Liver (tissue), 8 donors: ENCODE measurements at regions not wholly inside any gene's neighbourhood (a gene's known extent, or its start where the extent isn't known, plus 50 kb on each side); places are given as distances from the start of the nearest gene placed in this dataset.
"Not testable (repeated sequence)": the region's sequence is repeated elsewhere in the genome, so short reads cannot be mapped to it uniquely, and the experiment has no call there.

Source experiments
- DNase-seq: peaks from one replicate; pipeline ENCODE4 v3.0.0-alpha.2; 2017; ENCODE audit warnings: low spot score
- H3K27ac ChIP-seq, 2 donors: one replicate each; pipeline ENCODE4 v1.7.0; 2013; ENCODE audit warnings: inconsistent platforms in 2 of 2, low read length in 2 of 2, control low read depth in 1 of 2, low read depth in 1 of 2, mild to moderate bottlenecking in 1 of 2
- H3K27me3 ChIP-seq, 4 donors: one replicate each; pipeline versions ENCODE4 v1.6.1 to v1.7.0; 2013; ENCODE audit warnings: low read length in 3 of 4, inconsistent platforms in 1 of 4, mild to moderate bottlenecking in 1 of 4, moderate library complexity in 1 of 4; ENCODE audit not compliant: control insufficient read depth in 4 of 4, insufficient read depth in 4 of 4
- H3K36me3 ChIP-seq, 4 donors: one replicate each; pipeline versions ENCODE4 v1.6.1 to v1.7.0; 2013; ENCODE audit warnings: low read length in 3 of 4, mild to moderate bottlenecking in 3 of 4, low read depth in 1 of 4, moderate library complexity in 1 of 4; ENCODE audit not compliant: control insufficient read depth in 4 of 4, insufficient read depth in 3 of 4
- H3K4me1 ChIP-seq, 4 donors: one replicate each; pipeline versions ENCODE4 v1.6.1 to v1.7.0; 2013; ENCODE audit warnings: low read length in 3 of 4, mild to moderate bottlenecking in 3 of 4, moderate library complexity in 1 of 4; ENCODE audit not compliant: control insufficient read depth in 4 of 4, insufficient read depth in 4 of 4
- H3K4me3 ChIP-seq, 3 donors: one replicate each; pipeline versions ENCODE4 v1.6.1 to v1.7.0; 2013; ENCODE audit warnings: low read length in 3 of 3, control low read depth in 1 of 3, low read depth in 1 of 3, mild to moderate bottlenecking in 1 of 3
- H3K9ac ChIP-seq, 2 donors: one replicate each; pipeline ENCODE4 v1.7.0; 2013; ENCODE audit warnings: low read length in 2 of 2, mild to moderate bottlenecking in 2 of 2, moderate library complexity in 2 of 2, control low read depth in 1 of 2, low read depth in 1 of 2
- H3K9me3 ChIP-seq, 4 donors: one replicate each; pipeline versions ENCODE4 v1.6.1 to v1.7.0; 2013; ENCODE audit warnings: low read length in 3 of 4; ENCODE audit not compliant: control insufficient read depth in 4 of 4
- EGR1 ChIP-seq, 2 donors: IDR thresholded peaks; 2 replicates each; pipeline ENCODE4 v1.6.1; 2016 to 2018; ENCODE audit warnings: antibody characterized with exemption in 2 of 2, low read depth in 2 of 2
- FOXA1 ChIP-seq: IDR thresholded peaks from 2 replicates; pipeline ENCODE4 v1.6.1; 2016; ENCODE audit warnings: antibody characterized with exemption
- FOXA2 ChIP-seq: IDR thresholded peaks from 2 replicates; pipeline ENCODE4 v1.6.1; 2016; ENCODE audit warnings: antibody characterized with exemption
- JUND ChIP-seq, 2 donors: IDR thresholded peaks; 2 replicates each; pipeline ENCODE4 v1.6.1; 2016; ENCODE audit warnings: antibody characterized with exemption in 2 of 2
- NR2F2 ChIP-seq: IDR thresholded peaks from 2 replicates; pipeline ENCODE4 v1.6.1; 2016; ENCODE audit warnings: antibody characterized with exemption
- RXRA ChIP-seq, 2 donors: IDR thresholded peaks; 2 replicates each; pipeline ENCODE4 v1.6.1; 2017 to 2018; ENCODE audit warnings: antibody characterized with exemption in 2 of 2, mild to moderate bottlenecking in 1 of 2
- SP1 ChIP-seq: IDR thresholded peaks from 2 replicates; pipeline ENCODE4 v1.6.1; 2018; ENCODE audit warnings: antibody characterized with exemption, mild to moderate bottlenecking
- TAF1 ChIP-seq: conservative IDR thresholded peaks from 2 replicates; pipeline ENCODE4 v1.6.1; 2016; ENCODE audit warnings: antibody characterized with exemption, mild to moderate bottlenecking
- YY1 ChIP-seq: IDR thresholded peaks from 2 replicates; pipeline ENCODE4 v1.6.1; 2016; ENCODE audit warnings: antibody characterized with exemption, mild to moderate bottlenecking
- WGBS: extraction: QIAGEN DNeasy Blood & Tissue Kit; methylation state at CpG from one replicate; pipeline ENCODE4 v1.1.7; 2013; 5-methylcytosine and 5-hydroxymethylcytosine counted together
- TF ChIP-seq, protein P1 (sequence below): IDR thresholded peaks from 2 replicates; pipeline ENCODE4 v1.6.1; 2016; ENCODE audit warnings: antibody characterized with exemption
- TF ChIP-seq, protein P2 (sequence below): fragments of 150-350 bp; IDR thresholded peaks from 2 replicates; pipeline ENCODE4 v1.5.1; 2017; ENCODE audit warnings: improper control_type of control experiment, low read depth, low read length; ENCODE audit not compliant: missing input control
- TF ChIP-seq, protein P3 (sequence below): IDR thresholded peaks from 2 replicates; pipeline ENCODE4 v1.6.1; 2016; ENCODE audit warnings: antibody characterized with exemption, mild to moderate bottlenecking
- TF ChIP-seq, protein P4 (sequence below): IDR thresholded peaks from 2 replicates; pipeline ENCODE4 v1.6.1; 2016; ENCODE audit warnings: antibody characterized with exemption
- donor health status: healthy.
- donor health status: healthy.
- donor health status: healthy.
- donor health status: healthy.
- donor health status: healthy.

DNA sequence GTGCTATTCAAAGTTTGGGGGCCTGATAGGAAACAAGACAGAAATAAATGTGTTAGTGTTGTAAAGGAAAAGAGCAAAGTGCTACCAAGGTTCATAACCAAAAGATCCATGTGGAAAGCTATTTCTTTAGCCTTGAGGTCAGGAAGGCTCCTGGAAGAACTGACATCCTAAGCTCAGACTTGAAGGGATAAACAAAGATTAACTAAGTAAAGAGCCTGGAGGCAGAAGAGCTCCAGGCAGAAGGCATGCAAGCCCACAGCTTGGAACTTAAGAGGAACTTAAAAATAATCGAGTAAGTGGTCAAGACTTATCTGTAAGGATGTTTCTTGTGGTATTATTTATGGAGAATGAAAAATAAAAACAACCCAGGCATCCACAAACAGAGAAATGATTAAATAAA, 245.0 kb upstream of the MGAT5 start (continued):
- TF ChIP-seq NR2F2: no peak

DNA sequence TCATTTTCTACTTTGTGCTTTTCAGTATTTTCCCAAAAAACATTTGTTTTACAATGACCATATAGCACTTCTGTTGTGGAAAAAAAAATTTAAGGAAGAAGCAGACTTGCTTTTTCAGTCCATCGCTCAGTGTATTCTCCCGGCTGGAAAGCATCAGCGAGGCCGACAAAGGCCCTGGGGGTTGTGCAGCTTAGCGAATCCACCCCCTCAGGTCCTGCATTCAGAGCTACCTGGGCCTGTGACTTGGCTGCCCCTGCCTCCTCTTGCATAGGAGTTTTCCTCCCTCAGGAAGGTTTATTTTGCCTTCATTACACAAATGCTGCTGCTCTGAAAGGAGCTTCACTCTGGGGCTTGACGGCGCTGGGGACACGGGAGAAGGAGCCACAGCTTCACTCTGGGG, 244.4 kb upstream of the MGAT5 start:
- no peak for DNase-seq
- H3K27ac ChIP-seq: no peak overlapping the region
- TF ChIP-seq, protein P1, sequence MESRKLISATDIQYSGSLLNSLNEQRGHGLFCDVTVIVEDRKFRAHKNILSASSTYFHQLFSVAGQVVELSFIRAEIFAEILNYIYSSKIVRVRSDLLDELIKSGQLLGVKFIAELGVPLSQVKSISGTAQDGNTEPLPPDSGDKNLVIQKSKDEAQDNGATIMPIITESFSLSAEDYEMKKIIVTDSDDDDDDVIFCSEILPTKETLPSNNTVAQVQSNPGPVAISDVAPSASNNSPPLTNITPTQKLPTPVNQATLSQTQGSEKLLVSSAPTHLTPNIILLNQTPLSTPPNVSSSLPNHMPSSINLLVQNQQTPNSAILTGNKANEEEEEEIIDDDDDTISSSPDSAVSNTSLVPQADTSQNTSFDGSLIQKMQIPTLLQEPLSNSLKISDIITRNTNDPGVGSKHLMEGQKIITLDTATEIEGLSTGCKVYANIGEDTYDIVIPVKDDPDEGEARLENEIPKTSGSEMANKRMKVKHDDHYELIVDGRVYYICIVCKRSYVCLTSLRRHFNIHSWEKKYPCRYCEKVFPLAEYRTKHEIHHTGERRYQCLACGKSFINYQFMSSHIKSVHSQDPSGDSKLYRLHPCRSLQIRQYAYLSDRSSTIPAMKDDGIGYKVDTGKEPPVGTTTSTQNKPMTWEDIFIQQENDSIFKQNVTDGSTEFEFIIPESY: no peak
- no peak for TF ChIP-seq NR2F2
- TF ChIP-seq FOXA1: no peak
- TF ChIP-seq TAF1: no peak
- no peak for TF ChIP-seq SP1
- TF ChIP-seq FOXA2: no peak
- TF ChIP-seq, protein P2, sequence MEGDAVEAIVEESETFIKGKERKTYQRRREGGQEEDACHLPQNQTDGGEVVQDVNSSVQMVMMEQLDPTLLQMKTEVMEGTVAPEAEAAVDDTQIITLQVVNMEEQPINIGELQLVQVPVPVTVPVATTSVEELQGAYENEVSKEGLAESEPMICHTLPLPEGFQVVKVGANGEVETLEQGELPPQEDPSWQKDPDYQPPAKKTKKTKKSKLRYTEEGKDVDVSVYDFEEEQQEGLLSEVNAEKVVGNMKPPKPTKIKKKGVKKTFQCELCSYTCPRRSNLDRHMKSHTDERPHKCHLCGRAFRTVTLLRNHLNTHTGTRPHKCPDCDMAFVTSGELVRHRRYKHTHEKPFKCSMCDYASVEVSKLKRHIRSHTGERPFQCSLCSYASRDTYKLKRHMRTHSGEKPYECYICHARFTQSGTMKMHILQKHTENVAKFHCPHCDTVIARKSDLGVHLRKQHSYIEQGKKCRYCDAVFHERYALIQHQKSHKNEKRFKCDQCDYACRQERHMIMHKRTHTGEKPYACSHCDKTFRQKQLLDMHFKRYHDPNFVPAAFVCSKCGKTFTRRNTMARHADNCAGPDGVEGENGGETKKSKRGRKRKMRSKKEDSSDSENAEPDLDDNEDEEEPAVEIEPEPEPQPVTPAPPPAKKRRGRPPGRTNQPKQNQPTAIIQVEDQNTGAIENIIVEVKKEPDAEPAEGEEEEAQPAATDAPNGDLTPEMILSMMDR: no peak
- TF ChIP-seq, protein P3, sequence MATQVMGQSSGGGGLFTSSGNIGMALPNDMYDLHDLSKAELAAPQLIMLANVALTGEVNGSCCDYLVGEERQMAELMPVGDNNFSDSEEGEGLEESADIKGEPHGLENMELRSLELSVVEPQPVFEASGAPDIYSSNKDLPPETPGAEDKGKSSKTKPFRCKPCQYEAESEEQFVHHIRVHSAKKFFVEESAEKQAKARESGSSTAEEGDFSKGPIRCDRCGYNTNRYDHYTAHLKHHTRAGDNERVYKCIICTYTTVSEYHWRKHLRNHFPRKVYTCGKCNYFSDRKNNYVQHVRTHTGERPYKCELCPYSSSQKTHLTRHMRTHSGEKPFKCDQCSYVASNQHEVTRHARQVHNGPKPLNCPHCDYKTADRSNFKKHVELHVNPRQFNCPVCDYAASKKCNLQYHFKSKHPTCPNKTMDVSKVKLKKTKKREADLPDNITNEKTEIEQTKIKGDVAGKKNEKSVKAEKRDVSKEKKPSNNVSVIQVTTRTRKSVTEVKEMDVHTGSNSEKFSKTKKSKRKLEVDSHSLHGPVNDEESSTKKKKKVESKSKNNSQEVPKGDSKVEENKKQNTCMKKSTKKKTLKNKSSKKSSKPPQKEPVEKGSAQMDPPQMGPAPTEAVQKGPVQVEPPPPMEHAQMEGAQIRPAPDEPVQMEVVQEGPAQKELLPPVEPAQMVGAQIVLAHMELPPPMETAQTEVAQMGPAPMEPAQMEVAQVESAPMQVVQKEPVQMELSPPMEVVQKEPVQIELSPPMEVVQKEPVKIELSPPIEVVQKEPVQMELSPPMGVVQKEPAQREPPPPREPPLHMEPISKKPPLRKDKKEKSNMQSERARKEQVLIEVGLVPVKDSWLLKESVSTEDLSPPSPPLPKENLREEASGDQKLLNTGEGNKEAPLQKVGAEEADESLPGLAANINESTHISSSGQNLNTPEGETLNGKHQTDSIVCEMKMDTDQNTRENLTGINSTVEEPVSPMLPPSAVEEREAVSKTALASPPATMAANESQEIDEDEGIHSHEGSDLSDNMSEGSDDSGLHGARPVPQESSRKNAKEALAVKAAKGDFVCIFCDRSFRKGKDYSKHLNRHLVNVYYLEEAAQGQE: no peak
- TF ChIP-seq, protein P4, sequence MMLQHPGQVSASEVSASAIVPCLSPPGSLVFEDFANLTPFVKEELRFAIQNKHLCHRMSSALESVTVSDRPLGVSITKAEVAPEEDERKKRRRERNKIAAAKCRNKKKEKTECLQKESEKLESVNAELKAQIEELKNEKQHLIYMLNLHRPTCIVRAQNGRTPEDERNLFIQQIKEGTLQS: no peak
- no peak for TF ChIP-seq JUND (IDR thresholded peaks at IDR 0.05)
- TF ChIP-seq EGR1 (IDR thresholded peaks at IDR 0.05; ENCODE audit: low read depth in 2 of 2): no peak
- no peak for TF ChIP-seq YY1
- TF ChIP-seq RXRA (IDR thresholded peaks at IDR 0.05): no peak
- H3K36me3 ChIP-seq: no peaks in the 10 kb centered on the region
- H3K4me3 ChIP-seq: no peak overlapping the region
- no peaks in the 10 kb centered on the region for H3K4me1 ChIP-seq
- H3K9me3 ChIP-seq: no peaks in the 10 kb centered on the region
- peaks cover 0 to 6% (median 0%) of the 10 kb centered on the region in 4 donors for H3K27me3 ChIP-seq
- no peak overlapping the region for H3K9ac ChIP-seq
- WGBS: 88% methylated on average over 8 of the region's 8 CpGs

DNA sequence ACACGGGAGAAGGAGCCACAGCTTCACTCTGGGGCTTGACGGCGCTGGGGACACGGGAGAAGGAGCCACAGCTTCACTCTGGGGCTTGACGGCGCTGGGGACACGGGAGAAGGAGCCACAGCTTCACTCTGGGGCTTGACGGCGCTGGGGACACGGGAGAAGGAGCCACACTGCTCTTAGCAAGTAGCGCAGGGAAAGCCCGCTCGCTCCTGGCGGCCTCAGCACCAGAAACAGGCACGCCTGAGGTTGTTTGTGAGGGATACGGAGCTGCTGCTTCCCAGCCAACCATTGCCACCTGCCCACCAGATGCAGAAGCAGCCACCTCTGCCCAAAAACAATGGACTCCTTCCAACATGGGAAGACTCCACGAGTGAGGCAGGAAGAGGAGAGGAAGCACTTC, 244.0 kb upstream of the MGAT5 start:
- DNase-seq, H3K36me3 ChIP-seq, H3K9me3 ChIP-seq, H3K4me1 ChIP-seq, H3K9ac ChIP-seq, H3K4me3 ChIP-seq, H3K27me3 ChIP-seq, H3K27ac ChIP-seq: not testable (repeated sequence)
- WGBS: 81% methylated on average over 11 of the region's 17 CpGs
